OCI-LY7 (cell line): ENCODE measurements at regions not wholly inside any gene's neighbourhood (a gene's known extent, or its start where the extent isn't known, plus 50 kb on each side); places are given as distances from the start of the nearest gene placed in this dataset.

ENCODE experiments used
- BruUV-seq: library from RNA; stranded (reverse); fragments of 400-500 nt; replicated peaks from 2 replicates; lab custom pipeline; 2021; lab: Mats Ljungman, UMichigan
- CTCF ChIA-PET: fragments of 300-600 bp; sonication (Branson Sonifier 250); formaldehyde crosslinking; loops from one replicate; lab custom pipeline; 2022; ENCODE audit warnings: antibody characterized with exemption; ENCODE audit not compliant: unreplicated experiment; lab: Charles Lee
- POLR2A ChIA-PET: fragments of 300-600 bp; sonication (Branson Sonifier 250); formaldehyde crosslinking; loops from one replicate; lab custom pipeline; 2022; ENCODE audit warnings: antibody characterized with exemption; lab: Charles Lee
- DNase-seq: peaks from one replicate; pipeline ENCODE4 v3.0.0-alpha.2; 2015; ENCODE audit warnings: low spot score
- H2AFZ ChIP-seq: fragments of 200-600 bp; sonication (generic), shearing (Covaris generic); 2 replicates; pipeline ENCODE4 v1.6.1; 2014; ENCODE audit warnings: mild to moderate bottlenecking, antibody characterized with exemption, low read length, moderate library complexity
- H3K27ac ChIP-seq: fragments of 200-600 bp; sonication (generic); 2 replicates; pipeline ENCODE4 v1.5.1; 2014; ENCODE audit warnings: mixed run types, low read depth, mild to moderate bottlenecking, moderate library complexity, low read length, inconsistent platforms; ENCODE audit not compliant: poor library complexity, severe bottlenecking
- H3K36me3 ChIP-seq: fragments of 200-600 bp; sonication (generic); 2 replicates; pipeline ENCODE4 v1.6.1; 2014; ENCODE audit warnings: mild to moderate bottlenecking, antibody characterized with exemption, low read length, moderate library complexity, mixed read lengths; ENCODE audit not compliant: insufficient read depth
- H3K4me1 ChIP-seq: fragments of 200-600 bp; sonication (generic); 2 replicates; pipeline ENCODE4 v1.5.1; 2014; ENCODE audit warnings: mild to moderate bottlenecking, low read length; ENCODE audit not compliant: insufficient read depth, poor library complexity, severe bottlenecking
- H3K4me2 ChIP-seq: fragments of 200-600 bp; sonication (generic); 2 replicates; pipeline ENCODE4 v1.6.1; 2014; ENCODE audit warnings: mild to moderate bottlenecking, low read length
- H3K4me3 ChIP-seq: fragments of 200-600 bp; sonication (generic); 2 replicates; pipeline ENCODE4 v1.5.1; 2014; ENCODE audit warnings: mild to moderate bottlenecking, low read depth, low read length; ENCODE audit not compliant: poor library complexity, severe bottlenecking
- H3K79me2 ChIP-seq: fragments of 200-600 bp; sonication (generic); 2 replicates; pipeline ENCODE4 v1.6.1; 2016; ENCODE audit warnings: low read depth, mild to moderate bottlenecking, low read length, moderate library complexity, mixed read lengths; ENCODE audit not compliant: insufficient read depth
- H3K9me2 ChIP-seq: fragments of 200-600 bp; sonication (generic); 2 replicates; pipeline ENCODE4 v1.6.1; 2016; ENCODE audit warnings: mild to moderate bottlenecking, low read length, mixed read lengths; ENCODE audit not compliant: insufficient read depth
- H3K9me3 ChIP-seq: fragments of 200-600 bp; sonication (generic); 2 replicates; pipeline ENCODE4 v1.6.1; 2014; ENCODE audit warnings: mild to moderate bottlenecking, mixed run types, low read length, mixed read lengths
- H4K20me1 ChIP-seq: fragments of 200-600 bp; sonication (generic); 2 replicates; pipeline ENCODE4 v1.6.1; 2014; ENCODE audit warnings: mild to moderate bottlenecking, antibody characterized with exemption, low read length, moderate library complexity, mixed read lengths; ENCODE audit not compliant: insufficient read depth
- CTCF ChIP-seq: fragments of 200-600 bp; sonication (generic); conservative IDR thresholded peaks from 2 replicates; pipeline ENCODE4 v1.5.1; 2014; ENCODE audit warnings: mild to moderate bottlenecking, antibody characterized with exemption, low read length, moderate library complexity, mixed read lengths
- EZH2phosphoT487 ChIP-seq: fragments of 200-600 bp; sonication (generic); IDR thresholded peaks from 2 replicates; pipeline ENCODE4 v1.6.1; 2018; ENCODE audit warnings: low read depth, borderline replicate concordance, mild to moderate bottlenecking, mixed run types, antibody characterized with exemption, low read length, moderate library complexity, mixed read lengths
- intact Hi-C: fragments of 100-400 bp; cut with micrococcal nuclease; formaldehyde crosslinking; loops from one replicate; pipeline ENCODE4 v1.10.0; 2022; ENCODE audit not compliant: unreplicated experiment

- intact Hi-C loops: loop anchor here (5.0 kb wide), 2 partner anchors 37 to 172 kb away; no protein-coding TSS in a partner anchor
- ChIA-PET CTCF (interaction anchor here (0.6 to 1.9 kb wide), 5 partner anchors 11 to 43 kb away, joined by 3 to 8 read pairs (median 3); no protein-coding TSS in a partner anchor), POLR2A (no interaction called here)
- Histone ChIP-seq H3K36me3 (no peaks in the 10 kb centered on the region), H3K79me2 (no peaks in the 10 kb centered on the region), H2AFZ (no peak overlapping the region), H3K4me3 (no peak overlapping the region), H4K20me1 (no peaks in the 10 kb centered on the region), H3K27ac (no peak overlapping the region), H3K4me1 (peaks cover 56% of the 10 kb centered on the region), H3K9me2 (no peaks in the 10 kb centered on the region), H3K4me2 (no peak overlapping the region), H3K9me3 (no peaks in the 10 kb centered on the region)
- peak; percentile 45 for DNase-seq
- TF ChIP-seq EZH2phosphoT487 (no peak), CTCF (peak; percentile 73)
- no TSS peak for BruUV-seq
These were observed 65.5 kb downstream of the GGTLC2 start for GRCh38 chr22:22709719-22710445.

GRCh38 chr22:22710719-22711531 lies 66.5 kb downstream of the GGTLC2 start:
- no peaks in the 10 kb centered on the region for H3K36me3 ChIP-seq
- peak; percentile 69 for DNase-seq
- H3K79me2 ChIP-seq: no peaks in the 10 kb centered on the region
- TF ChIP-seq CTCF: peak; percentile 97
- TF ChIP-seq EZH2phosphoT487: no peak
- no peaks in the 10 kb centered on the region for H4K20me1 ChIP-seq
- no peak overlapping the region for H3K4me2 ChIP-seq
- ChIA-PET POLR2A (no interaction called here), CTCF (interaction anchor here (0.9 kb wide), 1 partner anchor 10 kb away, joined by 3 read pairs; no protein-coding TSS in a partner anchor)
- no peak overlapping the region for H2AFZ ChIP-seq
- no peak overlapping the region for H3K4me3 ChIP-seq
- no peaks in the 10 kb centered on the region for H3K9me2 ChIP-seq
- BruUV-seq: no TSS peak
- no peaks in the 10 kb centered on the region for H3K9me3 ChIP-seq
- H3K27ac ChIP-seq: no peak overlapping the region
- peaks cover 64% of the 10 kb centered on the region for H3K4me1 ChIP-seq
- intact Hi-C loops: loop anchor here (5.0 kb wide), 2 partner anchors 36 to 171 kb away; no protein-coding TSS in a partner anchor
